BJ (cell line): ENCODE measurements at regions not wholly inside any gene's neighbourhood (a gene's known extent, or its start where the extent isn't known, plus 50 kb on each side); places are given as distances from the start of the nearest gene placed in this dataset.

Experiments
- CTCF ChIA-PET: fragments of 350-600 bp; formaldehyde crosslinking; extraction: SDS; loops from one replicate; lab custom pipeline; 2021; ENCODE audit warnings: antibody characterized with exemption, inconsistent platforms; lab: Yijun Ruan, JAX
- POLR2A ChIA-PET: fragments of 300-600 bp; sonication (Branson Sonifier 250); formaldehyde crosslinking; extraction: SDS; loops from one replicate; lab custom pipeline; 2021; ENCODE audit warnings: antibody characterized with exemption; lab: Charles Lee
- DNase-seq: peaks from one replicate; pipeline ENCODE4 v3.0.0-alpha.2; 2011; ENCODE audit warnings: low read depth
- H3K27me3 ChIP-seq: 2 replicates; pipeline ENCODE4 v1.6.0; 2011; ENCODE audit warnings: low read length; ENCODE audit not compliant: control insufficient read depth, insufficient read depth
- H3K36me3 ChIP-seq: 2 replicates; pipeline ENCODE4 v1.5.1; 2011; ENCODE audit warnings: low read length; ENCODE audit not compliant: control insufficient read depth, insufficient read depth
- H3K4me3 ChIP-seq: 2 replicates; pipeline ENCODE4 v1.5.1; 2011; ENCODE audit warnings: low read depth, mild to moderate bottlenecking, control low read depth, low read length
- CTCF ChIP-seq: IDR thresholded peaks from 2 replicates; pipeline ENCODE4 v1.5.1; 2011; ENCODE audit warnings: low read depth, mild to moderate bottlenecking, control low read depth, inconsistent platforms, low read length, moderate library complexity; ENCODE audit not compliant: insufficient read depth

GRCh38 chr10:108840944-108841343, 1082.4 kb downstream of the XPNPEP1 start:
- CTCF ChIA-PET = no interaction called here
- Histone ChIP-seq H3K36me3 (no peaks in the 10 kb centered on the region), H3K27me3 (no peaks in the 10 kb centered on the region), H3K4me3 (no peak overlapping the region)
- POLR2A ChIA-PET = no interaction called here
- no peak for TF ChIP-seq CTCF
- no peak for DNase-seq

GRCh38 chr10:108836362-108836761, 1086.9 kb downstream of the XPNPEP1 start:
- H3K36me3 ChIP-seq = no peaks in the 10 kb centered on the region
- H3K4me3 ChIP-seq = no peak overlapping the region
- CTCF ChIA-PET = no interaction called here
- POLR2A ChIA-PET = no interaction called here
- H3K27me3 ChIP-seq = no peaks in the 10 kb centered on the region
- no peak for TF ChIP-seq CTCF
- no peak for DNase-seq

GRCh38 chr10:108822026-108822425, 1101.3 kb downstream of the XPNPEP1 start:
- DNase-seq = no peak
- TF ChIP-seq CTCF = no peak
- no peaks in the 10 kb centered on the region for H3K36me3 ChIP-seq
- ChIA-PET POLR2A (no interaction called here), CTCF (no interaction called here)
- H3K27me3 ChIP-seq = no peaks in the 10 kb centered on the region
- no peak overlapping the region for H3K4me3 ChIP-seq

GRCh38 chr10:108819302-108819701, 1104.0 kb downstream of the XPNPEP1 start:
- ChIA-PET POLR2A (no interaction called here), CTCF (no interaction called here)
- H3K36me3 ChIP-seq = no peaks in the 10 kb centered on the region
- no peak overlapping the region for H3K4me3 ChIP-seq
- no peak for TF ChIP-seq CTCF
- H3K27me3 ChIP-seq = no peaks in the 10 kb centered on the region
- no peak for DNase-seq

- no peak for TF ChIP-seq CTCF
- H3K4me3 ChIP-seq = no peak overlapping the region
- no peak for DNase-seq
- CTCF ChIA-PET = no interaction called here
- H3K36me3 ChIP-seq = no peaks in the 10 kb centered on the region
- no peaks in the 10 kb centered on the region for H3K27me3 ChIP-seq
- POLR2A ChIA-PET = no interaction called here
Observed at GRCh38 chr10:108817584-108817983, 1105.7 kb downstream of the XPNPEP1 start.
